Left ventricle myocardium superior (tissue), 1 donor: ENCODE measurements at regions not wholly inside any gene's neighbourhood (a gene's known extent, or its start where the extent isn't known, plus 50 kb on each side); places are given as distances from the start of the nearest gene placed in this dataset.

ENCODE experiments used
- ATAC-seq: fragments of 200-7000 bp; cut with Tn5 transposase; one replicate; pipeline ENCODE4 v1.9.1; 2020; ENCODE audit warnings: mild to moderate bottlenecking, moderate library complexity
- DNase-seq: peaks from one replicate; pipeline ENCODE4 v3.0.0-alpha.2; 2020
- intact Hi-C: fragments of 100-400 bp; cut with micrococcal nuclease; formaldehyde crosslinking; loops from one replicate; pipeline ENCODE4 v1.11.0; 2022
- donor health status: DM: no; HTN: yes; CAD: no; lungs with severe emphysema.

GRCh38 chr1:73781251-73781650 lies 416.7 kb downstream of the LRRIQ3 start:
- intact Hi-C loops: no loop called here
- ATAC-seq (no peak), DNase-seq (no peak)

- DNase-seq (no peak), ATAC-seq (no peak)
- intact Hi-C loops: no loop called here
These were observed 419.5 kb downstream of the LRRIQ3 start for GRCh38 chr1:73778471-73778870.

- intact Hi-C loops: no loop called here
- no peak for DNase-seq
- ATAC-seq: no peak
These were observed 422.1 kb downstream of the LRRIQ3 start for GRCh38 chr1:73775896-73776295.

GRCh38 chr1:73772941-73773340 lies 425.0 kb downstream of the LRRIQ3 start:
- DNase-seq (no peak), ATAC-seq (no peak)
- intact Hi-C loops: no loop called here

GRCh38 chr1:73771396-73771795 lies 426.6 kb downstream of the LRRIQ3 start:
- intact Hi-C loops: no loop called here
- DNase-seq (no peak), ATAC-seq (no peak)

- no peak for DNase-seq
- intact Hi-C loops: no loop called here
- no peak for ATAC-seq
These were observed 427.7 kb downstream of the LRRIQ3 start for GRCh38 chr1:73770109-73770905.

GRCh38 chr1:73766786-73767348 lies 431.1 kb downstream of the LRRIQ3 start:
- intact Hi-C loops: no loop called here
- ATAC-seq (no peak), DNase-seq (no peak)

GRCh38 chr1:73765551-73766233 lies 432.3 kb downstream of the LRRIQ3 start:
- DNase-seq (no peak), ATAC-seq (no peak)
- intact Hi-C loops: no loop called here

- DNase-seq (no peak), ATAC-seq (no peak)
- intact Hi-C loops: no loop called here
These were observed 436.4 kb downstream of the LRRIQ3 start for GRCh38 chr1:73761559-73761958.

GRCh38 chr1:73759011-73759410 lies 439.0 kb downstream of the LRRIQ3 start:
- DNase-seq (no peak), ATAC-seq (no peak)
- intact Hi-C loops: no loop called here

GRCh38 chr1:73756817-73757216 lies 441.2 kb downstream of the LRRIQ3 start:
- DNase-seq: no peak
- intact Hi-C loops: no loop called here
- no peak for ATAC-seq

- intact Hi-C loops: no loop called here
- DNase-seq: no peak
These were observed 442.3 kb downstream of the LRRIQ3 start for GRCh38 chr1:73755649-73756048.

GRCh38 chr1:73749996-73750395 lies 448.0 kb downstream of the LRRIQ3 start:
- DNase-seq: no peak
- no peak for ATAC-seq
- intact Hi-C loops: no loop called here

More at GRCh38 chr1:73755649-73756048, 442.3 kb downstream of the LRRIQ3 start:
- no peak for ATAC-seq

- ATAC-seq: no peak
- DNase-seq: no peak
- intact Hi-C loops: no loop called here
These were observed 453.0 kb downstream of the LRRIQ3 start for GRCh38 chr1:73744985-73745384.

- ATAC-seq (no peak), DNase-seq (no peak)
- intact Hi-C loops: no loop called here
These were observed 461.9 kb downstream of the LRRIQ3 start for GRCh38 chr1:73736125-73736524.

GRCh38 chr1:73727036-73727435 lies 470.9 kb downstream of the LRRIQ3 start:
- DNase-seq: no peak
- intact Hi-C loops: no loop called here

GRCh38 chr1:73722055-73722454 lies 475.9 kb downstream of the LRRIQ3 start:
- no peak for ATAC-seq

More at GRCh38 chr1:73727036-73727435, 470.9 kb downstream of the LRRIQ3 start:
- no peak for ATAC-seq

GRCh38 chr1:73717976-73718375 lies 480.0 kb downstream of the LRRIQ3 start:
- no peak for DNase-seq
- ATAC-seq: no peak

More at GRCh38 chr1:73722055-73722454, 475.9 kb downstream of the LRRIQ3 start:
- DNase-seq: no peak
- intact Hi-C loops: no loop called here

GRCh38 chr1:73711089-73711488 lies 486.9 kb downstream of the LRRIQ3 start:
- DNase-seq: no peak
- ATAC-seq: no peak

More at GRCh38 chr1:73717976-73718375, 480.0 kb downstream of the LRRIQ3 start:
- intact Hi-C loops: no loop called here

GRCh38 chr1:73701826-73702225 lies 496.1 kb downstream of the LRRIQ3 start:
- DNase-seq (no peak), ATAC-seq (no peak)
- intact Hi-C loops: no loop called here

More at GRCh38 chr1:73711089-73711488, 486.9 kb downstream of the LRRIQ3 start:
- intact Hi-C loops: no loop called here
